Heart left ventricle (tissue), 13 donors: ENCODE measurements at regions not wholly inside any gene's neighbourhood (a gene's known extent, or its start where the extent isn't known, plus 50 kb on each side); places are given as distances from the start of the nearest gene placed in this dataset.

Experiments
- POLR2A ChIP-seq, 2 donors: fragments of 450-650 bp; IDR thresholded peaks; one replicate each; pipeline ENCODE4 v1.6.1; 2017; ENCODE audit warnings: antibody characterized with exemption in 2 of 2, mild to moderate bottlenecking in 2 of 2, moderate library complexity in 2 of 2
- TF ChIP-seq, protein P1 (sequence below), 12 donors: fragments of 200-600 bp; sonication (generic) in 4 of 12; IDR thresholded peaks; one replicate each; pipeline versions ENCODE4 v1.5.0 to v1.8.0; 2018 to 2022; ENCODE audit warnings: antibody characterized with exemption in 12 of 12, mild to moderate bottlenecking in 5 of 12
- donor health status: ischemic (EF 13 %, LVEDD 7.1; RV severe dilation, severe dysfunction).
- donor health status: DM: no; HTN: yes; CAD: no.
- donor health status: DM: no; HTN: no; CAD: no.
- donor health status: ischemic (EF 25% LVEDD 6.9; RV normal size, moderate dysfunction).
- donor health status: ischemic (EF 25% LVEDD 5.7; RV mildly dilated, moderate dysfunction).
- donor health status: ischemic (EF 35%, LVEDD 5.7; RV mildly dilated, moderate dysfunction).
- donor health status: nonischemic (EF 11% LVEDD 7.7; RV severe dilation, severe dysfunction).
- donor health status: DM: yes; HTN: yes; CAD: no.
- donor health status: PGD.
- donor health status: ischemic (EF 29% LVEDD 5.4; RV normal size, mild dysfunction).
- donor health status: nonischemic (EF 23%, LVEDD 6.1; RV moderate dilation, normal function).

DNA sequence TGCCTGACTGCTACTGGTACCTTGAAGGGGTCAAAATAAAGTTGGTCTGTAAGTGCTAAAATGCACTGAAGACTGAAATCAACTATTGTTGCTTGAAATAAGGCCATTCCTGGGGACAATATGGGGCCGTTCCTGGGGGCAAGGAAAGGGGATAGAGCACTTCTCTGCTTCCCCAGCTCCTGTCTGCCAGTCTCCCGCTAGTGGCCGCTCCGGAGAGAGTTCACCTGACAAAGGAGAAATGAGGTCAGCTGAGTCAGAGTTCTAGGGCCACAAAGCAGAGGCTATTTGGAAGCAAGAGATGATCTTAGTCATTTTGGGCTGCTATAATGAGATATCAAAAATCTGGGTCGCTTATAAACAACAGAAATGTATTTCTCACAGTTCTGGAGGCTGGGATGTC is 345.9 kb downstream of the TSN start:
- TF ChIP-seq, protein P1, sequence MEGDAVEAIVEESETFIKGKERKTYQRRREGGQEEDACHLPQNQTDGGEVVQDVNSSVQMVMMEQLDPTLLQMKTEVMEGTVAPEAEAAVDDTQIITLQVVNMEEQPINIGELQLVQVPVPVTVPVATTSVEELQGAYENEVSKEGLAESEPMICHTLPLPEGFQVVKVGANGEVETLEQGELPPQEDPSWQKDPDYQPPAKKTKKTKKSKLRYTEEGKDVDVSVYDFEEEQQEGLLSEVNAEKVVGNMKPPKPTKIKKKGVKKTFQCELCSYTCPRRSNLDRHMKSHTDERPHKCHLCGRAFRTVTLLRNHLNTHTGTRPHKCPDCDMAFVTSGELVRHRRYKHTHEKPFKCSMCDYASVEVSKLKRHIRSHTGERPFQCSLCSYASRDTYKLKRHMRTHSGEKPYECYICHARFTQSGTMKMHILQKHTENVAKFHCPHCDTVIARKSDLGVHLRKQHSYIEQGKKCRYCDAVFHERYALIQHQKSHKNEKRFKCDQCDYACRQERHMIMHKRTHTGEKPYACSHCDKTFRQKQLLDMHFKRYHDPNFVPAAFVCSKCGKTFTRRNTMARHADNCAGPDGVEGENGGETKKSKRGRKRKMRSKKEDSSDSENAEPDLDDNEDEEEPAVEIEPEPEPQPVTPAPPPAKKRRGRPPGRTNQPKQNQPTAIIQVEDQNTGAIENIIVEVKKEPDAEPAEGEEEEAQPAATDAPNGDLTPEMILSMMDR (IDR thresholded peaks at IDR 0.05) = no peak
- no peak for TF ChIP-seq POLR2A (IDR thresholded peaks at IDR 0.05)
